Neutrophil (primary cell): ENCODE measurements at regions not wholly inside any gene's neighbourhood (a gene's known extent, or its start where the extent isn't known, plus 50 kb on each side); places are given as distances from the start of the nearest gene placed in this dataset.

Experiments
- H3K27ac ChIP-seq: fragments of 200-600 bp; sonication (generic); 2 replicates; pipeline ENCODE4 v1.5.1; 2016; ENCODE audit warnings: mild to moderate bottlenecking, moderate library complexity
- H3K27me3 ChIP-seq: fragments of 200-600 bp; sonication (generic); 2 replicates; pipeline ENCODE4 v1.6.0; 2016; ENCODE audit warnings: mild to moderate bottlenecking
- H3K36me3 ChIP-seq: fragments of 200-600 bp; sonication (generic); 2 replicates; pipeline ENCODE4 v1.5.1; 2017
- H3K4me1 ChIP-seq, 2 experiments: fragments of 200-600 bp in 1 of 2; sonication (generic) in 1 of 2; 1 replicate in 1 of 2; 2 replicates in 1 of 2; pipeline versions ENCODE4 v1.5.1 to v1.6.1; 2013 to 2016; ENCODE audit warnings: low read depth in 1 of 2, low read length in 1 of 2, mild to moderate bottlenecking in 1 of 2, moderate library complexity in 1 of 2; ENCODE audit not compliant: control insufficient read depth in 1 of 2, insufficient read depth in 1 of 2
- H3K4me3 ChIP-seq, 2 experiments: fragments of 200-600 bp in 1 of 2; sonication (generic) in 1 of 2; 1 replicate in 1 of 2; 2 replicates in 1 of 2; pipeline ENCODE4 v1.5.1; 2013 to 2016; ENCODE audit warnings: low read depth in 1 of 2, low read length in 1 of 2, mild to moderate bottlenecking in 1 of 2, moderate library complexity in 1 of 2
- H3K9me3 ChIP-seq: fragments of 200-600 bp; sonication (generic); 2 replicates; pipeline ENCODE4 v1.5.1; 2016
- TF ChIP-seq, protein P1 (sequence below): fragments of 200-600 bp; sonication (generic); IDR thresholded peaks from 2 replicates; pipeline ENCODE4 v1.5.1; 2016; ENCODE audit warnings: antibody characterized with exemption

GRCh38 chr1:112234710-112235109 is 161.3 kb upstream of the CTTNBP2NL start:
- no peaks in the 10 kb centered on the region for H3K27me3 ChIP-seq
- no peaks in the 10 kb centered on the region for H3K4me1 ChIP-seq
- TF ChIP-seq, protein P1, sequence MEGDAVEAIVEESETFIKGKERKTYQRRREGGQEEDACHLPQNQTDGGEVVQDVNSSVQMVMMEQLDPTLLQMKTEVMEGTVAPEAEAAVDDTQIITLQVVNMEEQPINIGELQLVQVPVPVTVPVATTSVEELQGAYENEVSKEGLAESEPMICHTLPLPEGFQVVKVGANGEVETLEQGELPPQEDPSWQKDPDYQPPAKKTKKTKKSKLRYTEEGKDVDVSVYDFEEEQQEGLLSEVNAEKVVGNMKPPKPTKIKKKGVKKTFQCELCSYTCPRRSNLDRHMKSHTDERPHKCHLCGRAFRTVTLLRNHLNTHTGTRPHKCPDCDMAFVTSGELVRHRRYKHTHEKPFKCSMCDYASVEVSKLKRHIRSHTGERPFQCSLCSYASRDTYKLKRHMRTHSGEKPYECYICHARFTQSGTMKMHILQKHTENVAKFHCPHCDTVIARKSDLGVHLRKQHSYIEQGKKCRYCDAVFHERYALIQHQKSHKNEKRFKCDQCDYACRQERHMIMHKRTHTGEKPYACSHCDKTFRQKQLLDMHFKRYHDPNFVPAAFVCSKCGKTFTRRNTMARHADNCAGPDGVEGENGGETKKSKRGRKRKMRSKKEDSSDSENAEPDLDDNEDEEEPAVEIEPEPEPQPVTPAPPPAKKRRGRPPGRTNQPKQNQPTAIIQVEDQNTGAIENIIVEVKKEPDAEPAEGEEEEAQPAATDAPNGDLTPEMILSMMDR, result no peak
- no peaks in the 10 kb centered on the region for H3K9me3 ChIP-seq
- H3K36me3 ChIP-seq, result no peaks in the 10 kb centered on the region
- no peak overlapping the region for H3K27ac ChIP-seq
- no peak overlapping the region for H3K4me3 ChIP-seq

- TF ChIP-seq, protein P1, result no peak
- no peaks in the 10 kb centered on the region for H3K4me1 ChIP-seq
Measured at GRCh38 chr1:112237983-112238545, 157.9 kb upstream of the CTTNBP2NL start.

GRCh38 chr1:112239683-112240330 is 156.2 kb upstream of the CTTNBP2NL start:
- Histone ChIP-seq H3K9me3 (no peaks in the 10 kb centered on the region), H3K27ac (no peak overlapping the region), H3K36me3 (no peaks in the 10 kb centered on the region), H3K27me3 (no peaks in the 10 kb centered on the region), H3K4me3 (no peak overlapping the region), H3K4me1 (no peaks in the 10 kb centered on the region)
- TF ChIP-seq, protein P1, result no peak

More at GRCh38 chr1:112237983-112238545, 157.9 kb upstream of the CTTNBP2NL start:
- no peaks in the 10 kb centered on the region for H3K36me3 ChIP-seq
- no peak overlapping the region for H3K27ac ChIP-seq
- H3K4me3 ChIP-seq, result no peak overlapping the region
- no peaks in the 10 kb centered on the region for H3K27me3 ChIP-seq
- H3K9me3 ChIP-seq, result no peaks in the 10 kb centered on the region

DNA sequence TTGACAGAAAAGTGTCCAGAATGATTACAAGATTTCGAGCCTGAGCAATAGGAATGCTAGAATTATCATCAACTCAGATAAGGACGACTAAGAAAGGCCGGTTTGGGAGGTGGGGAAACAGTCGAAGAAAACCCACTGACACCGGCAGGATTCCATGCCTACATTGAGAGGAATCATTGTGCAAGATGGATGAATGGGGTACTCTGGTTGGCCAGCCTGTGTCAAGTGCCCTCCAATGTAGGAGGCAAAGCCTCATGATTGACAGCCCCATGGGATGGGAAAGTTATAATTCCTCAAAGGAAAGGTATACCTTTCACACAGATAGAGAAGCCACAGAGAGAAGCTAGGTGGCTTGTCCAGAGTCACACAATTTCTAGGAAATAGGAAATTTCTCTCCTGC is 153.5 kb upstream of the CTTNBP2NL start:
- Histone ChIP-seq H3K27ac (no peak overlapping the region), H3K4me1 (no peaks in the 10 kb centered on the region), H3K27me3 (no peaks in the 10 kb centered on the region), H3K9me3 (no peaks in the 10 kb centered on the region), H3K36me3 (no peaks in the 10 kb centered on the region), H3K4me3 (no peak overlapping the region)
- TF ChIP-seq, protein P1, result no peak

- Histone ChIP-seq H3K9me3 (no peaks in the 10 kb centered on the region), H3K36me3 (no peaks in the 10 kb centered on the region), H3K27me3 (no peaks in the 10 kb centered on the region), H3K27ac (no peak overlapping the region), H3K4me1 (no peaks in the 10 kb centered on the region), H3K4me3 (no peak overlapping the region)
- TF ChIP-seq, protein P1, result no peak
Measured at GRCh38 chr1:112244131-112244530, 151.9 kb upstream of the CTTNBP2NL start.
